ENCODE measurements at regions not wholly inside any gene's neighbourhood (a gene's known extent, or its start where the extent isn't known, plus 50 kb on each side); places are given as distances from the start of the nearest gene placed in this dataset.

- H3K9me3 ChIP-seq = no peaks in the 10 kb centered on the region
- no peak for TF ChIP-seq POLR2A (IDR thresholded peaks at IDR 0.05)
- TF ChIP-seq, protein P1, sequence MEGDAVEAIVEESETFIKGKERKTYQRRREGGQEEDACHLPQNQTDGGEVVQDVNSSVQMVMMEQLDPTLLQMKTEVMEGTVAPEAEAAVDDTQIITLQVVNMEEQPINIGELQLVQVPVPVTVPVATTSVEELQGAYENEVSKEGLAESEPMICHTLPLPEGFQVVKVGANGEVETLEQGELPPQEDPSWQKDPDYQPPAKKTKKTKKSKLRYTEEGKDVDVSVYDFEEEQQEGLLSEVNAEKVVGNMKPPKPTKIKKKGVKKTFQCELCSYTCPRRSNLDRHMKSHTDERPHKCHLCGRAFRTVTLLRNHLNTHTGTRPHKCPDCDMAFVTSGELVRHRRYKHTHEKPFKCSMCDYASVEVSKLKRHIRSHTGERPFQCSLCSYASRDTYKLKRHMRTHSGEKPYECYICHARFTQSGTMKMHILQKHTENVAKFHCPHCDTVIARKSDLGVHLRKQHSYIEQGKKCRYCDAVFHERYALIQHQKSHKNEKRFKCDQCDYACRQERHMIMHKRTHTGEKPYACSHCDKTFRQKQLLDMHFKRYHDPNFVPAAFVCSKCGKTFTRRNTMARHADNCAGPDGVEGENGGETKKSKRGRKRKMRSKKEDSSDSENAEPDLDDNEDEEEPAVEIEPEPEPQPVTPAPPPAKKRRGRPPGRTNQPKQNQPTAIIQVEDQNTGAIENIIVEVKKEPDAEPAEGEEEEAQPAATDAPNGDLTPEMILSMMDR (IDR thresholded peaks at IDR 0.05) = no peak
- TF ChIP-seq EP300 (IDR thresholded peaks at IDR 0.05) = no peak
- TF ChIP-seq POLR2AphosphoS5 (IDR thresholded peaks at IDR 0.05) = no peak
- H3K4me3 ChIP-seq = no peak overlapping the region
- H3K27ac ChIP-seq = no peak overlapping the region
- intact Hi-C loops (cut with DNase I; ENCODE audit: low total_unique reads) = no loop called here
- no peaks in the 10 kb centered on the region for H3K4me1 ChIP-seq
- H3K36me3 ChIP-seq = no peaks in the 10 kb centered on the region
- WGBS, 5 donors = 43 to 69% (median 54%) methylated on average over 2 of the region's 2 CpGs
- DNase-seq = no peak
- no peaks in the 10 kb centered on the region for H3K27me3 ChIP-seq
These were observed 99.8 kb upstream of the B3GAT2 start for GRCh38 chr6:71056656-71057055.

DNA sequence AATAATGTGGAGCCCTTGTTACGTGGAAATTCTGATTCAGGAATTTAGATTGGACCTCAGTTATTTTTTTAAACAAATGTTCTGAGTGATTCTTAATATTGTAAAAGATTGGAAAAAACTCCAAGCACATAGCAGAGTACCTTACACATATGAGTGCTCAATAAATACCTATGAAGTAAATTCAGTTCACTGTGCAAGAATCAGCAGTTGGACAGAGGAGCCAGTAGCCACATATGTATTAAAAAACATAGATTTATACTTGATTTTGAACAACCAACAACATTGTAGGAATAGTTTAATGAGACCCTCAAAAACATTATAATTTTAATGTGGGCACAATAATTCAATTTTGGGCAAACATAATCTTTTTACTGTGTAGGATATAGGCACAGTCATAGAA is 109.3 kb upstream of the B3GAT2 start:
- intact Hi-C loops (cut with DNase I; ENCODE audit: low total_unique reads) = no loop called here
- 80 to 96% (median 87%) methylated on average over 1 of the region's 1 CpG for WGBS, 5 donors

DNA sequence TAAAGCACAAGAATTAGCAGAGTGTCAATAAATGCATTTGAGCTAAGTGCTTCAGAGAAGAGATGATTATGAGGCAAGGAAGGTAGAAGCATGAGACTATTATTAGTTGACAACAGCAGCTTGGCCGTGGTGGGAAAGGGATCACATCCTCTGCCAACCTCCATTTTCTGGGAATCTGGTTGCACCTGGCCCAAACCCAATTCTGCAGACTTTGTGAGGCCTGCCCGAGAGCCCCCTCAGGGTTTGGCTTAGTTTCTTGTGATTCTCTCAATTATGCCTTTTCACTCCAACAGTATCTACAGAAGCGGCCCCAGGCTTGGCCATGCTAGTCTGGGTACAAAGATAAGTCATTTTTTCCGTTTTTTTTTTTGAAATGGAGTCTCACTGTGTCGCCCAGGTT is 111.0 kb upstream of the B3GAT2 start:
- intact Hi-C loops (cut with DNase I; ENCODE audit: low total_unique reads) = no loop called here
- Histone ChIP-seq H3K27ac (no peak overlapping the region), H3K4me1 (no peaks in the 10 kb centered on the region), H3K27me3 (no peaks in the 10 kb centered on the region), H3K4me3 (no peak overlapping the region), H3K36me3 (no peaks in the 10 kb centered on the region), H3K9me3 (no peaks in the 10 kb centered on the region)
- TF ChIP-seq POLR2AphosphoS5 (IDR thresholded peaks at IDR 0.05) (no peak), POLR2A (IDR thresholded peaks at IDR 0.05) (no peak), EP300 (IDR thresholded peaks at IDR 0.05) (no peak)
- TF ChIP-seq, protein P1 (IDR thresholded peaks at IDR 0.05) = no peak
- 79 to 89% (median 87%) methylated on average over 5 of the region's 5 CpGs for WGBS, 5 donors
- DNase-seq = no peak

More for the DNA sequence above, 109.3 kb upstream of the B3GAT2 start:
- no peak for DNase-seq
- Histone ChIP-seq H3K9me3 (no peaks in the 10 kb centered on the region), H3K27me3 (no peaks in the 10 kb centered on the region), H3K27ac (no peak overlapping the region), H3K36me3 (no peaks in the 10 kb centered on the region), H3K4me1 (no peaks in the 10 kb centered on the region), H3K4me3 (no peak overlapping the region)
- no peak for TF ChIP-seq POLR2A (IDR thresholded peaks at IDR 0.05)
- TF ChIP-seq, protein P1 (IDR thresholded peaks at IDR 0.05) = no peak
- TF ChIP-seq POLR2AphosphoS5 (IDR thresholded peaks at IDR 0.05) = no peak
- no peak for TF ChIP-seq EP300 (IDR thresholded peaks at IDR 0.05)

GRCh38 chr6:71072508-71072907 is 115.6 kb upstream of the B3GAT2 start:
- no peak for DNase-seq
- H3K4me1 ChIP-seq = no peaks in the 10 kb centered on the region
- intact Hi-C loops (cut with DNase I; ENCODE audit: low total_unique reads) = no loop called here
- TF ChIP-seq POLR2AphosphoS5 (IDR thresholded peaks at IDR 0.05) (no peak), POLR2A (IDR thresholded peaks at IDR 0.05) (no peak), EP300 (IDR thresholded peaks at IDR 0.05) (no peak)
- TF ChIP-seq, protein P1 (IDR thresholded peaks at IDR 0.05) = no peak
- no peak overlapping the region for H3K4me3 ChIP-seq
- H3K9me3 ChIP-seq = peaks cover 0 to 5% (median 2%) of the 10 kb centered on the region in 4 donors
- H3K36me3 ChIP-seq = no peaks in the 10 kb centered on the region
- H3K27me3 ChIP-seq = no peaks in the 10 kb centered on the region
- WGBS, 5 donors = 63 to 70% (median 67%) methylated on average over 3 of the region's 3 CpGs
- no peak overlapping the region for H3K27ac ChIP-seq
